Heart right ventricle (tissue), 16 donors: ENCODE measurements at regions not wholly inside any gene's neighbourhood (a gene's known extent, or its start where the extent isn't known, plus 50 kb on each side); places are given as distances from the start of the nearest gene placed in this dataset.

ENCODE experiments used
- ATAC-seq, 8 donors: fragments of 200-7000 bp; cut with Tn5 transposase; one replicate each; pipeline ENCODE4 v1.9.1; 2020; ENCODE audit warnings: mild to moderate bottlenecking in 8 of 8, moderate library complexity in 8 of 8, moderate number of reproducible peaks in 1 of 8
- DNase-seq, 2 donors: peaks; one replicate each; pipeline ENCODE4 v3.0.0-alpha.2; 2020
- H3K27ac ChIP-seq, 10 donors: fragments of 200-600 bp; sonication (generic) in 2 of 10; one replicate each; pipeline versions ENCODE4 v1.5.0 to v1.8.0; 2020 to 2022; ENCODE audit warnings: mild to moderate bottlenecking in 3 of 10
- H3K27me3 ChIP-seq, 7 donors: fragments of 200-600 bp; one replicate each; pipeline ENCODE4 v1.8.0; 2021 to 2022; ENCODE audit warnings: mild to moderate bottlenecking in 2 of 7
- H3K36me3 ChIP-seq, 9 donors: fragments of 200-600 bp; sonication (generic) in 1 of 9; one replicate each; pipeline versions ENCODE4 v1.5.0 to v1.8.0; 2020 to 2022; ENCODE audit warnings: mild to moderate bottlenecking in 2 of 9
- H3K4me1 ChIP-seq, 9 donors: fragments of 200-600 bp; sonication (generic) in 1 of 9; one replicate each; pipeline versions ENCODE4 v1.5.0 to v1.8.0; 2020 to 2022; ENCODE audit warnings: mild to moderate bottlenecking in 4 of 9
- H3K4me3 ChIP-seq, 10 donors: fragments of 200-600 bp; sonication (generic) in 2 of 10; one replicate each; pipeline versions ENCODE4 v1.5.0 to v1.8.0; 2020 to 2022; ENCODE audit warnings: mild to moderate bottlenecking in 7 of 10, moderate library complexity in 2 of 10
- H3K9me3 ChIP-seq, 11 donors: fragments of 200-600 bp in 10 of 11; sonication (generic) in 2 of 11; one replicate each; pipeline versions ENCODE4 v1.5.0 to v1.8.0; 2013 to 2022; ENCODE audit warnings: mild to moderate bottlenecking in 2 of 11, control low read depth in 1 of 11, moderate library complexity in 1 of 11
- WGBS, 2 donors: extraction: QIAGEN DNeasy Blood & Tissue Kit; methylation state at CpG; one replicate each; pipeline ENCODE4 v1.1.7; 2013; ENCODE audit warnings: inconsistent platforms in 1 of 2; 5-methylcytosine and 5-hydroxymethylcytosine counted together
- intact Hi-C, 10 donors: fragments of 100-400 bp; cut with DNase I; formaldehyde crosslinking; loops; one replicate each; pipeline versions ENCODE4 v1.11.1 to v1.14.2; 2022
- TF ChIP-seq, protein P1 (sequence below), 9 donors: fragments of 200-600 bp; sonication (generic) in 2 of 9; IDR thresholded peaks; one replicate each; pipeline versions ENCODE4 v1.5.0 to v1.8.0; 2021 to 2022; ENCODE audit warnings: antibody characterized with exemption in 9 of 9, mild to moderate bottlenecking in 5 of 9, moderate library complexity in 1 of 9
- donor health status: Arrhythmogenic right ventricular cardiomyopathy.
- donor health status: ischemic (EF 13 %, LVEDD 7.1; RV severe dilation, severe dysfunction).
- donor health status: healthy with polysubstance abuse.
- donor health status: DM: no; HTN: yes; CAD: no.
- donor health status: DM: no; HTN: no; CAD: no.
- donor health status: ischemic (EF 25% LVEDD 6.9; RV normal size, moderate dysfunction).
- donor health status: ischemic (EF 25% LVEDD 5.7; RV mildly dilated, moderate dysfunction).
- donor health status: healthy.
- donor health status: DM: yes; HTN: yes; CAD: no.
- donor health status: Ischemic cardiomyopathy.
- donor health status: ischemic (EF 35%, LVEDD 5.7; RV mildly dilated, moderate dysfunction).
- donor health status: nonischemic (EF 11% LVEDD 7.7; RV severe dilation, severe dysfunction).
- donor health status: DM: yes; HTN: yes; CAD: no.
- donor health status: PGD.
- donor health status: ischemic (EF 29% LVEDD 5.4; RV normal size, mild dysfunction).
- donor health status: nonischemic (EF 23%, LVEDD 6.1; RV moderate dilation, normal function).

DNA sequence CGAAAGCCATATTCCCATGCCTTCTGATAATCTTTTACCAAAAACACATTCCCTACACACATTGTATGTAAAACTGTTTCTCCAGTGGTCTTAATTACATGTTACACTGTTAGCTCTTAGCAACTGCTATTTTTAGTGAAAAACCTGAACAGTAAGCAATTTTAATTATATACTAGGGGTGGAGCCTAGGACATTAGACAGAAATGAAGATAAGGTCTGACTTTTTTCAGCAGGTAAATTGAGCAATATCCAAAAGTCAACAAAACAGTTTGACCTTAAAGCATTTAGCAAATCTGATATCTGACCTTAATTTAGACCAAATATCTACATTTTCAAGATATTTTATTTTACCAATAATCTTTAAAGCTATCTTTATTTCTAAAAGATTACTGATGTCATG lies 60.2 kb downstream of the PDE6H start:
- 87 to 94% methylated on average over 1 of the region's 1 CpG for WGBS, 2 donors
- intact Hi-C loops = no loop called here
- ATAC-seq = no peak
- H3K4me3 ChIP-seq = no peak overlapping the region
- no peaks in the 10 kb centered on the region for H3K36me3 ChIP-seq
- H3K27me3 ChIP-seq = no peaks in the 10 kb centered on the region
- peaks cover 0 to 10% (median 0%) of the 10 kb centered on the region in 11 donors for H3K9me3 ChIP-seq
- DNase-seq = no peak
- TF ChIP-seq, protein P1, sequence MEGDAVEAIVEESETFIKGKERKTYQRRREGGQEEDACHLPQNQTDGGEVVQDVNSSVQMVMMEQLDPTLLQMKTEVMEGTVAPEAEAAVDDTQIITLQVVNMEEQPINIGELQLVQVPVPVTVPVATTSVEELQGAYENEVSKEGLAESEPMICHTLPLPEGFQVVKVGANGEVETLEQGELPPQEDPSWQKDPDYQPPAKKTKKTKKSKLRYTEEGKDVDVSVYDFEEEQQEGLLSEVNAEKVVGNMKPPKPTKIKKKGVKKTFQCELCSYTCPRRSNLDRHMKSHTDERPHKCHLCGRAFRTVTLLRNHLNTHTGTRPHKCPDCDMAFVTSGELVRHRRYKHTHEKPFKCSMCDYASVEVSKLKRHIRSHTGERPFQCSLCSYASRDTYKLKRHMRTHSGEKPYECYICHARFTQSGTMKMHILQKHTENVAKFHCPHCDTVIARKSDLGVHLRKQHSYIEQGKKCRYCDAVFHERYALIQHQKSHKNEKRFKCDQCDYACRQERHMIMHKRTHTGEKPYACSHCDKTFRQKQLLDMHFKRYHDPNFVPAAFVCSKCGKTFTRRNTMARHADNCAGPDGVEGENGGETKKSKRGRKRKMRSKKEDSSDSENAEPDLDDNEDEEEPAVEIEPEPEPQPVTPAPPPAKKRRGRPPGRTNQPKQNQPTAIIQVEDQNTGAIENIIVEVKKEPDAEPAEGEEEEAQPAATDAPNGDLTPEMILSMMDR (IDR thresholded peaks at IDR 0.05) = no peak
- H3K4me1 ChIP-seq = peaks cover 0 to 4% (median 0%) of the 10 kb centered on the region in 9 donors
- no peak overlapping the region for H3K27ac ChIP-seq

DNA sequence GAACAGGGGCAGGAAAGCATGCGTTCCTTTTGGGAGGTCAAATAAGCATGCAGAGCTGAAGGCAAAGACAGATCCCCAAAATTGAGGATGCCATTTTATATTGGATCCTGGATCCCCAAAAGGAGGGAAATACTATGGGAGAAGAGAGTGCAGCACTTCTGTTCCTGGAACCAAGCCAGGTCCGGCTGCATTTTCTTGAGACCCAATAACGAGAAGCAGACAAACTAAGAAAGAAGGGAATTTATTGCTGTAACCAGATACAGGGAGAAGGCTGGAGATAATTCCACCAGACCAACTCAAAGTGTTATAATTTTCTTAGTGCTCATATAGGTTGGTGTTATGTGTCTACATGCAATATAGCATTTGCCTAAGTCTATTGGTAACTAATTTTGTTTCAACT lies 60.8 kb downstream of the PDE6H start:
- Histone ChIP-seq H3K9me3 (peaks cover 0 to 5% (median 0%) of the 10 kb centered on the region in 11 donors), H3K36me3 (no peaks in the 10 kb centered on the region), H3K27ac (no peak overlapping the region), H3K4me3 (no peak overlapping the region), H3K4me1 (peaks cover 0 to 4% (median 0%) of the 10 kb centered on the region in 9 donors), H3K27me3 (no peaks in the 10 kb centered on the region)
- ATAC-seq (no peak), DNase-seq (no peak)
- 42 to 54% methylated on average over 3 of the region's 3 CpGs for WGBS, 2 donors
- intact Hi-C loops = no loop called here
- TF ChIP-seq, protein P1 (IDR thresholded peaks at IDR 0.05) = no peak

DNA sequence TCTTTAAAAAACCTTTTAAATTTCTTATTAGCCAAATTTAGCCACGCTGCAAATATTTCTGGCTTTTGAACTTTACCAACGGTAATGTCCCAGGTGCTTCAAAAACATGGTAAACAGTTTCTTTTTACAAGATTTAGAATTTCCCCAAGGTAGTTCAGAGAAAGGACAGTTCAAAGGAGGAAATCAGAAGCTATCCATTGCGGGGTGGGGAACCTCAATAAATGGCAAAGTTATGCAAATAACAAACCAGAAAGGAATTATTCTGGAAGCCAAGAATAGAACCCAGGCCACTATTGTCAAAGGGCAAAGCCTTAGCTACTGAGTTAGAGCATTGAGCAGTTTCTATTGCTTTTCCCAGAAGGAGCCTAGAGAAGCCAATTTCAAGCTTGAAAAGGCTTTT lies 62.3 kb downstream of the PDE6H start:
- TF ChIP-seq, protein P1 (IDR thresholded peaks at IDR 0.05) = no peak
- 81 to 85% methylated on average over 3 of the region's 3 CpGs for WGBS, 2 donors
- no peak overlapping the region for H3K4me3 ChIP-seq
- H3K27me3 ChIP-seq = no peaks in the 10 kb centered on the region
- intact Hi-C loops = no loop called here
- ATAC-seq = no peak
- peaks cover 0 to 4% (median 0%) of the 10 kb centered on the region in 9 donors for H3K4me1 ChIP-seq
- no peak overlapping the region for H3K27ac ChIP-seq
- no peak for DNase-seq
- H3K36me3 ChIP-seq = no peaks in the 10 kb centered on the region
- H3K9me3 ChIP-seq = no peaks in the 10 kb centered on the region

DNA sequence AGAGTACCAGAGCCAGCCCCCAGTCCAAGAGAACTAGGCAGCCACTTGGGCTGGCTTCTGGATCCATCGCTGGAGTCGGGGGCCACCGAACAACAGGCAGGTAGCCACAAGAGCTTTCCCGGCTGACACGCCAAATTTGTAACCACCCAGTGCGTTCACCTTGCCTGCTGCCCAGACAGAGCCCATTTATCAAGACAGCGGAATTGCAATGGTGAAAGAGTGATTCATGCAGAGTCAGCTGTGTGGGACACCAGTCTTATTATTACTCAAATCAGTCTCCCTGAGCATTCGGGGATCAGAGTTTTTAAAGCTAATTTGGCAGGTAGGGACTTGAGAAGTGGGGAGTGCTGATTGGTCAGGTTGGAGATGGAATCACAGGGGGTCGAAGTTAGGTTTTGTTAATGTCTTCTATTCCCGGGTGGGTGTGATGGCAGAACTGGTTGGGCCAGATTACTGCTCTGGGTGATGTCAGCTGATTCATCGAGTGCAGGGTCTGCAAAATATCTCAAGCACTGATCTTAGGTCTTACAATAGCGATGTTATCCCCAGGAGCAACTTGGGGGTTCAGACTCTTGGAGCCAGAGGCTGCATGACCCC lies 64.3 kb downstream of the PDE6H start:
- intact Hi-C loops = no loop called here
- WGBS, 2 donors = 73% methylated on average over 12 of the region's 12 CpGs
- H3K4me3 ChIP-seq = no peak overlapping the region
- TF ChIP-seq, protein P1 (IDR thresholded peaks at IDR 0.05) = no peak
- H3K27me3 ChIP-seq = no peaks in the 10 kb centered on the region
- DNase-seq (no peak), ATAC-seq (no peak)
- no peaks in the 10 kb centered on the region for H3K9me3 ChIP-seq
- no peak overlapping the region for H3K27ac ChIP-seq
- H3K4me1 ChIP-seq = peaks cover 0 to 4% (median 0%) of the 10 kb centered on the region in 9 donors
- no peaks in the 10 kb centered on the region for H3K36me3 ChIP-seq
